ENCODE measurements at regions not wholly inside any gene's neighbourhood (a gene's known extent, or its start where the extent isn't known, plus 50 kb on each side); places are given as distances from the start of the nearest gene placed in this dataset.

GRCh38 chrX:46308110-46308509 is 237.1 kb downstream of the ZNF674 start:
- Histone ChIP-seq H3K27me3 (ENCODE audit: control insufficient read depth in 1 of 2, insufficient read depth in 2 of 2, low read length in 2 of 2) (no peaks in the 10 kb centered on the region), H3K9me3 (ENCODE audit: low read length) (peaks cover 12% of the 10 kb centered on the region; the same call in 1 of the 2 replicates), H3K27ac (ENCODE audit: extremely low read length, insufficient read depth, low read length) (no peak overlapping the region), H3K4me3 (replicated peaks in 1 of 3; ENCODE audit: insufficient read depth in 1 of 3, low read depth in 2 of 3, low read length in 3 of 3) (no peak overlapping the region), H3K79me2 (ENCODE audit: insufficient read depth, low read length) (no peaks in the 10 kb centered on the region), H3K4me2 (ENCODE audit: low read depth, low read length) (no peak overlapping the region), H3K4me1 (ENCODE audit: insufficient read depth, low read length) (peaks cover 23% of the 10 kb centered on the region), H2AFZ (ENCODE audit: low read length) (no peak overlapping the region), H3K36me3 (replicated peaks in 1 of 2; ENCODE audit: control insufficient read depth in 1 of 2, insufficient read depth in 2 of 2, low read length in 2 of 2) (no peaks in the 10 kb centered on the region), H3K9ac (ENCODE audit: insufficient read depth, low read depth, low read length) (no peak overlapping the region), H4K20me1 (ENCODE audit: insufficient read depth, low read length) (no peaks in the 10 kb centered on the region)
- no TSS peak for BruUV-seq (replicated peaks)
- DNase-seq (ENCODE audit: low spot score), result no peak
- in situ Hi-C loops (cut with HindIII; ENCODE audit: extremely low pct_ligation_motif_present, low pct_unique_long_range_greater_than_20kb), result no loop called here
- no peak for ATAC-seq
- intact Hi-C loops (cut with micrococcal nuclease; ENCODE audit: unreplicated experiment), result no loop called here
- CTCF ChIA-PET (ENCODE audit: low intra/inter-chr PET ratio, low total read pairs), result no interaction called here
- no peak for FAIRE-seq
- POLR2A ChIA-PET, result no interaction called here
- WGBS (ENCODE audit: low lambda C conversion rate), result 88% methylated on average over 1 of the region's 3 CpGs
- no peak for TF ChIP-seq ZBTB44 (CRISPR knock-in tag; IDR thresholded peaks at IDR 0.05)
- TF ChIP-seq ZNF329 (CRISPR knock-in tag; IDR thresholded peaks at IDR 0.05; ENCODE audit: low read depth), result no peak
- TF ChIP-seq, protein P1, sequence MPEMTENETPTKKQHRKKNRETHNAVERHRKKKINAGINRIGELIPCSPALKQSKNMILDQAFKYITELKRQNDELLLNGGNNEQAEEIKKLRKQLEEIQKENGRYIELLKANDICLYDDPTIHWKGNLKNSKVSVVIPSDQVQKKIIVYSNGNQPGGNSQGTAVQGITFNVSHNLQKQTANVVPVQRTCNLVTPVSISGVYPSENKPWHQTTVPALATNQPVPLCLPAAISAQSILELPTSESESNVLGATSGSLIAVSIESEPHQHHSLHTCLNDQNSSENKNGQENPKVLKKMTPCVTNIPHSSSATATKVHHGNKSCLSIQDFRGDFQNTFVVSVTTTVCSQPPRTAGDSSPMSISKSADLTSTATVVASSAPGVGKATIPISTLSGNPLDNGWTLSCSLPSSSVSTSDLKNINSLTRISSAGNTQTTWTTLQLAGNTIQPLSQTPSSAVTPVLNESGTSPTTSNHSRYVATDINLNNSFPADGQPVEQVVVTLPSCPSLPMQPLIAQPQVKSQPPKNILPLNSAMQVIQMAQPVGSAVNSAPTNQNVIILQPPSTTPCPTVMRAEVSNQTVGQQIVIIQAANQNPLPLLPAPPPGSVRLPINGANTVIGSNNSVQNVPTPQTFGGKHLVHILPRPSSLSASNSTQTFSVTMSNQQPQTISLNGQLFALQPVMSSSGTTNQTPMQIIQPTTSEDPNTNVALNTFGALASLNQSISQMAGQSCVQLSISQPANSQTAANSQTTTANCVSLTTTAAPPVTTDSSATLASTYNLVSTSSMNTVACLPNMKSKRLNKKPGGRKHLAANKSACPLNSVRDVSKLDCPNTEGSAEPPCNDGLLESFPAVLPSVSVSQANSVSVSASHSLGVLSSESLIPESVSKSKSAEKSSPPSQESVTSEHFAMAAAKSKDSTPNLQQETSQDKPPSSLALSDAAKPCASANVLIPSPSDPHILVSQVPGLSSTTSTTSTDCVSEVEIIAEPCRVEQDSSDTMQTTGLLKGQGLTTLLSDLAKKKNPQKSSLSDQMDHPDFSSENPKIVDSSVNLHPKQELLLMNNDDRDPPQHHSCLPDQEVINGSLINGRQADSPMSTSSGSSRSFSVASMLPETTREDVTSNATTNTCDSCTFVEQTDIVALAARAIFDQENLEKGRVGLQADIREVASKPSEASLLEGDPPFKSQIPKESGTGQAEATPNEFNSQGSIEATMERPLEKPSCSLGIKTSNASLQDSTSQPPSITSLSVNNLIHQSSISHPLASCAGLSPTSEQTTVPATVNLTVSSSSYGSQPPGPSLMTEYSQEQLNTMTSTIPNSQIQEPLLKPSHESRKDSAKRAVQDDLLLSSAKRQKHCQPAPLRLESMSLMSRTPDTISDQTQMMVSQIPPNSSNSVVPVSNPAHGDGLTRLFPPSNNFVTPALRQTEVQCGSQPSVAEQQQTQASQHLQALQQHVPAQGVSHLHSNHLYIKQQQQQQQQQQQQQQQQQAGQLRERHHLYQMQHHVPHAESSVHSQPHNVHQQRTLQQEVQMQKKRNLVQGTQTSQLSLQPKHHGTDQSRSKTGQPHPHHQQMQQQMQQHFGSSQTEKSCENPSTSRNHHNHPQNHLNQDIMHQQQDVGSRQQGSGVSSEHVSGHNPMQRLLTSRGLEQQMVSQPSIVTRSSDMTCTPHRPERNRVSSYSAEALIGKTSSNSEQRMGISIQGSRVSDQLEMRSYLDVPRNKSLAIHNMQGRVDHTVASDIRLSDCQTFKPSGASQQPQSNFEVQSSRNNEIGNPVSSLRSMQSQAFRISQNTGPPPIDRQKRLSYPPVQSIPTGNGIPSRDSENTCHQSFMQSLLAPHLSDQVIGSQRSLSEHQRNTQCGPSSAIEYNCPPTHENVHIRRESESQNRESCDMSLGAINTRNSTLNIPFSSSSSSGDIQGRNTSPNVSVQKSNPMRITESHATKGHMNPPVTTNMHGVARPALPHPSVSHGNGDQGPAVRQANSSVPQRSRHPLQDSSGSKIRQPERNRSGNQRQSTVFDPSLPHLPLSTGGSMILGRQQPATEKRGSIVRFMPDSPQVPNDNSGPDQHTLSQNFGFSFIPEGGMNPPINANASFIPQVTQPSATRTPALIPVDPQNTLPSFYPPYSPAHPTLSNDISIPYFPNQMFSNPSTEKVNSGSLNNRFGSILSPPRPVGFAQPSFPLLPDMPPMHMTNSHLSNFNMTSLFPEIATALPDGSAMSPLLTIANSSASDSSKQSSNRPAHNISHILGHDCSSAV (CRISPR knock-in tag; IDR thresholded peaks at IDR 0.05; ENCODE audit: borderline replicate concordance), result no peak
- no peak for TF ChIP-seq PRPF4 (IDR thresholded peaks at IDR 0.05; ENCODE audit: low read depth, low read length, poor library complexity, severe bottlenecking)
- no peak for TF ChIP-seq KLF15 (CRISPR knock-in tag; IDR thresholded peaks at IDR 0.05; ENCODE audit: borderline replicate concordance)
- no peak for TF ChIP-seq CHD2 (IDR thresholded peaks at IDR 0.05; ENCODE audit: low read depth, low read length)
- TF ChIP-seq ZNF235 (CRISPR knock-in tag; IDR thresholded peaks at IDR 0.05; ENCODE audit: borderline replicate concordance), result no peak
- TF ChIP-seq SMAD9 (CRISPR knock-in tag; IDR thresholded peaks at IDR 0.05), result no peak
- TF ChIP-seq, protein P2, sequence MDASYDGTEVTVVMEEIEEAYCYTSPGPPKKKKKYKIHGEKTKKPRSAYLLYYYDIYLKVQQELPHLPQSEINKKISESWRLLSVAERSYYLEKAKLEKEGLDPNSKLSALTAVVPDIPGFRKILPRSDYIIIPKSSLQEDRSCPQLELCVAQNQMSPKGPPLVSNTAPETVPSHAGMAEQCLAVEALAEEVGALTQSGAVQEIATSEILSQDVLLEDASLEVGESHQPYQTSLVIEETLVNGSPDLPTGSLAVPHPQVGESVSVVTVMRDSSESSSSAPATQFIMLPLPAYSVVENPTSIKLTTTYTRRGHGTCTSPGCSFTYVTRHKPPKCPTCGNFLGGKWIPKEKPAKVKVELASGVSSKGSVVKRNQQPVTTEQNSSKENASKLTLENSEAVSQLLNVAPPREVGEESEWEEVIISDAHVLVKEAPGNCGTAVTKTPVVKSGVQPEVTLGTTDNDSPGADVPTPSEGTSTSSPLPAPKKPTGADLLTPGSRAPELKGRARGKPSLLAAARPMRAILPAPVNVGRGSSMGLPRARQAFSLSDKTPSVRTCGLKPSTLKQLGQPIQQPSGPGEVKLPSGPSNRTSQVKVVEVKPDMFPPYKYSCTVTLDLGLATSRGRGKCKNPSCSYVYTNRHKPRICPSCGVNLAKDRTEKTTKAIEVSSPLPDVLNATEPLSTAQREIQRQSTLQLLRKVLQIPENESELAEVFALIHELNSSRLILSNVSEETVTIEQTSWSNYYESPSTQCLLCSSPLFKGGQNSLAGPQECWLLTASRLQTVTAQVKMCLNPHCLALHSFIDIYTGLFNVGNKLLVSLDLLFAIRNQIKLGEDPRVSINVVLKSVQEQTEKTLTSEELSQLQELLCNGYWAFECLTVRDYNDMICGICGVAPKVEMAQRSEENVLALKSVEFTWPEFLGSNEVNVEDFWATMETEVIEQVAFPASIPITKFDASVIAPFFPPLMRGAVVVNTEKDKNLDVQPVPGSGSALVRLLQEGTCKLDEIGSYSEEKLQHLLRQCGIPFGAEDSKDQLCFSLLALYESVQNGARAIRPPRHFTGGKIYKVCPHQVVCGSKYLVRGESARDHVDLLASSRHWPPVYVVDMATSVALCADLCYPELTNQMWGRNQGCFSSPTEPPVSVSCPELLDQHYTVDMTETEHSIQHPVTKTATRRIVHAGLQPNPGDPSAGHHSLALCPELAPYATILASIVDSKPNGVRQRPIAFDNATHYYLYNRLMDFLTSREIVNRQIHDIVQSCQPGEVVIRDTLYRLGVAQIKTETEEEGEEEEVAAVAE (CRISPR knock-in tag; IDR thresholded peaks at IDR 0.05; ENCODE audit: borderline replicate concordance), result no peak
